ENCODE measurements at regions not wholly inside any gene's neighbourhood (a gene's known extent, or its start where the extent isn't known, plus 50 kb on each side); places are given as distances from the start of the nearest gene placed in this dataset.

- TF ChIP-seq CTCF (IDR thresholded peaks at IDR 0.05) (no peak), POLR2AphosphoS5 (IDR thresholded peaks at IDR 0.05) (no peak)
Observed at GRCh38 chr5:56624751-56625150, 190.6 kb upstream of the MAP3K1 start.
